H1 (cell line): ENCODE measurements at regions not wholly inside any gene's neighbourhood (a gene's known extent, or its start where the extent isn't known, plus 50 kb on each side); places are given as distances from the start of the nearest gene placed in this dataset.

Experiments used
- CBX8 ChIP-seq: fragments of 300-800, 300-1000 bp; sonication (generic); IDR thresholded peaks from 2 replicates; pipeline ENCODE4 v1.7.1; 2016; ENCODE audit warnings: low read depth, low read length, borderline replicate concordance
- CHD1 ChIP-seq: IDR thresholded peaks from 2 replicates; pipeline ENCODE4 v1.6.1; 2012; ENCODE audit warnings: low read depth, low read length, improper control_type of control experiment
- JUN ChIP-seq: IDR thresholded peaks from 2 replicates; pipeline ENCODE4 v1.6.1; 2011; ENCODE audit warnings: low read depth, mild to moderate bottlenecking, improper control_type of control experiment, low read length
- KDM4A ChIP-seq: IDR thresholded peaks from one replicate; pipeline ENCODE4 v1.7.1; 2012; ENCODE audit warnings: low read depth, mild to moderate bottlenecking, moderate library complexity, low read length, inconsistent platforms; ENCODE audit not compliant: severe bottlenecking
- POLR2AphosphoS5 ChIP-seq: IDR thresholded peaks from 2 replicates; pipeline ENCODE4 v1.6.1; 2011; ENCODE audit warnings: low read depth, low read length
- RBBP5 ChIP-seq: IDR thresholded peaks from 2 replicates; pipeline ENCODE4 v1.7.1; 2012; ENCODE audit warnings: low read depth, mild to moderate bottlenecking, inconsistent platforms, low read length, moderate library complexity, borderline replicate concordance
- SIRT6 ChIP-seq: IDR thresholded peaks from one replicate; pipeline ENCODE4 v1.7.1; 2012; ENCODE audit warnings: low read length, inconsistent platforms

GRCh38 chr2:126385441-126385840, 270.5 kb upstream of the GYPC start (continued):
- no peak for TF ChIP-seq KDM4A
- no peak for TF ChIP-seq RBBP5
- TF ChIP-seq SIRT6, result no peak
- TF ChIP-seq CBX8, result no peak
- TF ChIP-seq JUN, result no peak
- no peak for TF ChIP-seq CHD1
- TF ChIP-seq POLR2AphosphoS5, result no peak
